K562 (cell line): ENCODE measurements at regions not wholly inside any gene's neighbourhood (a gene's known extent, or its start where the extent isn't known, plus 50 kb on each side); places are given as distances from the start of the nearest gene placed in this dataset.

Experiments used
- ATAC-seq: fragments of 200-7000 bp; cut with Tn5 transposase; 3 replicates; pipeline ENCODE4 v1.9.1; 2020; ENCODE audit warnings: moderate library complexity
- BruUV-seq: library from RNA; stranded (reverse); fragments of 400-500 nt; replicated peaks from 2 replicates; lab custom pipeline; 2021; lab: Mats Ljungman, UMichigan
- CTCF ChIA-PET: fragments of 300-600 bp; formaldehyde crosslinking; extraction: SDS; loops from one replicate; lab custom pipeline; 2021; ENCODE audit warnings: low intra/inter-chr PET ratio; lab: Yijun Ruan, JAX
- POLR2A ChIA-PET: fragments of 300-600, 350-650 bp; sonication (Branson Sonifier 250); formaldehyde crosslinking; extraction: SDS; loops from one replicate; lab custom pipeline; 2021; ENCODE audit warnings: antibody characterized with exemption, inconsistent platforms; lab: Yijun Ruan, JAX
- DNase-seq, 4 experiments: peaks; one replicate each; pipeline versions ENCODE4 v3.0.0 to v3.0.0-alpha.2; 2011 to 2018; ENCODE audit warnings: low spot score in 3 of 4, mixed read lengths in 3 of 4; ENCODE audit errors: extremely low read depth in 1 of 4
- FAIRE-seq: peaks from 2 replicates; lab custom pipeline; 2011; peaks lifted over from hg19 to GRCh38; lab: Jason Lieb, UNC
- H2AFZ ChIP-seq: 2 replicates; pipeline ENCODE4 v1.6.0; 2011; ENCODE audit warnings: low read depth, low read length, control low read depth, inconsistent platforms
- H3K27ac ChIP-seq: fragments of 200-600 bp; 3 replicates; pipeline ENCODE4 v1.8.0; 2011; ENCODE audit warnings: low read depth, mild to moderate bottlenecking, control low read depth, inconsistent platforms, low read length, moderate library complexity, mixed read lengths; ENCODE audit errors: extremely low read depth
- H3K27me3 ChIP-seq, 2 experiments: fragments of 300-600 bp in 1 of 2; 2 replicates in 1 of 2; 3 replicates in 1 of 2; pipeline versions ENCODE4 v1.6.0 to v1.8.0; 2011; ENCODE audit warnings: inconsistent platforms in 2 of 2, low read length in 2 of 2, mild to moderate bottlenecking in 1 of 2, mixed read lengths in 1 of 2, moderate library complexity in 1 of 2; ENCODE audit not compliant: control insufficient read depth in 2 of 2, insufficient read depth in 2 of 2
- H3K36me3 ChIP-seq: fragments of 300-600 bp; 3 replicates; pipeline ENCODE4 v1.8.0; 2011; ENCODE audit warnings: mild to moderate bottlenecking, low read length, inconsistent platforms; ENCODE audit not compliant: control insufficient read depth, insufficient read depth
- H3K4me1 ChIP-seq, 2 experiments: fragments of 200-600 bp in 1 of 2; replicated peaks in 1 of 2; 2 replicates in 1 of 2; 3 replicates in 1 of 2; pipeline versions ENCODE4 v1.5.1 to v1.8.0; 2011; ENCODE audit warnings: inconsistent platforms in 2 of 2, low read length in 2 of 2, mild to moderate bottlenecking in 1 of 2, mixed read lengths in 1 of 2, moderate library complexity in 1 of 2; ENCODE audit not compliant: control insufficient read depth in 2 of 2, insufficient read depth in 2 of 2
- H3K4me2 ChIP-seq: 2 replicates; pipeline ENCODE4 v1.6.1; 2011; ENCODE audit warnings: low read length, control low read depth, inconsistent platforms, mixed read lengths; ENCODE audit not compliant: insufficient read depth
- H3K4me3 ChIP-seq: fragments of 200-600 bp; sonication (generic), shearing (Covaris generic); 2 replicates; pipeline ENCODE4 v1.5.1; 2016; ENCODE audit warnings: control low read depth, inconsistent platforms
- H3K79me2 ChIP-seq: fragments of 200-600 bp; 3 replicates; pipeline ENCODE4 v1.8.0; 2011; ENCODE audit warnings: low read length, inconsistent platforms; ENCODE audit not compliant: control insufficient read depth, insufficient read depth
- H3K9ac ChIP-seq, 2 experiments: 2 replicates each; pipeline versions ENCODE4 v1.6.0 to v1.6.1; 2011; ENCODE audit warnings: low read depth in 2 of 2, low read length in 2 of 2, control low read depth in 1 of 2, inconsistent platforms in 1 of 2, mild to moderate bottlenecking in 1 of 2, mixed read lengths in 1 of 2; ENCODE audit not compliant: insufficient read depth in 1 of 2
- H3K9me1 ChIP-seq: one replicate; pipeline ENCODE4 v1.6.0; 2011; ENCODE audit warnings: inconsistent platforms, mild to moderate bottlenecking, low read length, moderate library complexity; ENCODE audit not compliant: control insufficient read depth, insufficient read depth
- H3K9me3 ChIP-seq: replicated peaks from 2 replicates; pipeline ENCODE4 v1.5.1; 2011; ENCODE audit warnings: low read depth, low read length, inconsistent platforms; ENCODE audit not compliant: control insufficient read depth, insufficient read depth
- H4K20me1 ChIP-seq: replicated peaks from 2 replicates; pipeline ENCODE4 v1.6.1; 2011; ENCODE audit warnings: low read length, inconsistent platforms, mixed read lengths; ENCODE audit not compliant: control insufficient read depth, insufficient read depth
- MEIS2 ChIP-seq: fragments of 450-650 bp; IDR thresholded peaks from 2 replicates; pipeline ENCODE4 v1.6.1; 2014; ENCODE audit warnings: mild to moderate bottlenecking; ENCODE audit not compliant: partially characterized antibody
- SAFB ChIP-seq: fragments of 200-400 bp; formaldehyde crosslinking; IDR thresholded peaks from 2 replicates; pipeline ENCODE4 v1.6.1; 2017; ENCODE audit warnings: low read depth, low read length, borderline replicate concordance
- ZNF174 ChIP-seq: fragments of 250-450 bp; sonication (Bioruptor Pico); IDR thresholded peaks from 2 replicates; pipeline ENCODE4 v1.4.0; 2020; ENCODE audit warnings: mild to moderate bottlenecking
- WGBS: fragments of 100-300 bp; shearing (Covaris generic); methylation state at CpG from one replicate; pipeline ENCODE4 v1.1.6; 2016; ENCODE audit warnings: low coverage, mixed read lengths; ENCODE audit not compliant: insufficient coverage; ENCODE audit errors: missing lambda C conversion rate; 5-methylcytosine and 5-hydroxymethylcytosine counted together
- in situ Hi-C: fragments of 300-500 bp; cut with MboI; formaldehyde crosslinking; loops from 4 replicates; pipeline ENCODE4 v1.15.0; 2018; ENCODE audit warnings: inconsistent platforms, mixed read lengths
- intact Hi-C: fragments of 100-400 bp; cut with micrococcal nuclease; formaldehyde crosslinking; loops from 2 replicates; pipeline ENCODE4 v1.14.2; 2022
- TF ChIP-seq, protein P1 (sequence below), 2 experiments: IDR thresholded peaks in 1 of 2; conservative IDR thresholded peaks in 1 of 2; 2 replicates each; pipeline ENCODE4 v1.6.1; 2016; ENCODE audit warnings: low read depth in 2 of 2, mild to moderate bottlenecking in 1 of 2, missing compliant biosample characterization in 1 of 2, missing genetic modification characterization in 1 of 2, moderate library complexity in 1 of 2

DNA sequence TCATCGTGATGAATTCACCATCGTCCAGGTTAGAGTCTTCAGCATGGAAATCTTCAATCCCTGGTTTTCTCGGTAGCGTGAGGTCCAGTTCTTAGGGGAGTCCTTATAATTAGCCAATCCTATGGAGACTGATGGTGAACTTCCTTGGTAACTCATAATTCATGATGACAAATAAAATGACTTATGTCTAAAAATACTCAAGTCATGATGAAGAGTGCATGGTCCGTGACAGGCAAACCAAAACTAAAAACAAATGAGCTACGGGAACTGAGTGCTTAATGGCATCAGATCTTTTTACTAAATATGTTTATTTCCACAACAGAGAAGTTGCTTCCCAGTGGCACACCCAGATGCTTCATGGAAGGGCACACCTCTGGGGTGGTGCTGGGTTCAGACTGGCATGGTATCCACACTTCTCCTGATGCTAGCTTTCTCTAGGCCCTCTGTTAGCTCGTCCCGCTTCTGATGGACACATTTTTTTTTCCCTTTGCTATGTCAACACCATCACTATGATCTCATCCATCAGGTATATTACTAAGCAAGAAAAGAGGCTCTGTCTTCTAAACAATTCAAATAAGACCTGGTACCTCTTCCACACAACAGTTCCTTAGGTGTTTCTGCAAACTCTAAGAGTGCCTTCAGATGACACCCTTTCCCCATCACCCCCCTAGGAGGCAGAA is 92.8 kb upstream of the NEDD4L start:
- ATAC-seq (0 out of 3 replicates have a peak, but pooled peaks have one; percentile 34), FAIRE-seq (no peak), DNase-seq (no peak)
- H3K9ac ChIP-seq, result no peak overlapping the region
- H3K27me3 ChIP-seq, result peaks cover 0 to 8% of the 10 kb centered on the region in 2 experiments; a peak in 3 of 5 replicates
- no TSS peak for BruUV-seq
- H3K27ac ChIP-seq, result no peak overlapping the region
- H3K4me2 ChIP-seq, result no peak overlapping the region
- H4K20me1 ChIP-seq, result no peaks in the 10 kb centered on the region
- no peaks in the 10 kb centered on the region for H3K36me3 ChIP-seq
- H3K4me3 ChIP-seq, result no peak overlapping the region
- ChIA-PET CTCF (no interaction called here), POLR2A (interaction anchor here (0.8 to 1.4 kb wide), 3 partner anchors 8 to 170 kb away, joined by 3 to 5 read pairs (median 3); no protein-coding TSS in a partner anchor)
- 7% methylated on average over 8 of the region's 8 CpGs for WGBS
- TF ChIP-seq, protein P1, sequence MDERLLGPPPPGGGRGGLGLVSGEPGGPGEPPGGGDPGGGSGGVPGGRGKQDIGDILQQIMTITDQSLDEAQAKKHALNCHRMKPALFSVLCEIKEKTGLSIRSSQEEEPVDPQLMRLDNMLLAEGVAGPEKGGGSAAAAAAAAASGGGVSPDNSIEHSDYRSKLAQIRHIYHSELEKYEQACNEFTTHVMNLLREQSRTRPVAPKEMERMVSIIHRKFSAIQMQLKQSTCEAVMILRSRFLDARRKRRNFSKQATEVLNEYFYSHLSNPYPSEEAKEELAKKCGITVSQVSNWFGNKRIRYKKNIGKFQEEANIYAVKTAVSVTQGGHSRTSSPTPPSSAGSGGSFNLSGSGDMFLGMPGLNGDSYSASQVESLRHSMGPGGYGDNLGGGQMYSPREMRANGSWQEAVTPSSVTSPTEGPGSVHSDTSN (CRISPR knock-in tag; IDR thresholded peaks at IDR 0.05; ENCODE audit: low read depth), result no peak
- TF ChIP-seq, protein P1 (tag; conservative IDR thresholded peaks at IDR 0.05; ENCODE audit: low read depth), result peak; percentile 50; the same call in 1 of the 2 replicates
- no peak for TF ChIP-seq SAFB
- no peak for TF ChIP-seq ZNF174 (CRISPR knock-in tag)
- peak; percentile 39 for TF ChIP-seq MEIS2
- intact Hi-C loops, result loop anchor here (10.0 kb wide), 1 partner anchor 66 kb away; no protein-coding TSS in a partner anchor
- no peaks in the 10 kb centered on the region for H3K9me3 ChIP-seq
- no peaks in the 10 kb centered on the region for H3K4me1 ChIP-seq
- no peak overlapping the region for H2AFZ ChIP-seq
- H3K9me1 ChIP-seq, result no peaks in the 10 kb centered on the region
- in situ Hi-C loops, result no loop called here
- H3K79me2 ChIP-seq, result no peaks in the 10 kb centered on the region
